ENCODE measurements at regions not wholly inside any gene's neighbourhood (a gene's known extent, or its start where the extent isn't known, plus 50 kb on each side); places are given as distances from the start of the nearest gene placed in this dataset.

DNA sequence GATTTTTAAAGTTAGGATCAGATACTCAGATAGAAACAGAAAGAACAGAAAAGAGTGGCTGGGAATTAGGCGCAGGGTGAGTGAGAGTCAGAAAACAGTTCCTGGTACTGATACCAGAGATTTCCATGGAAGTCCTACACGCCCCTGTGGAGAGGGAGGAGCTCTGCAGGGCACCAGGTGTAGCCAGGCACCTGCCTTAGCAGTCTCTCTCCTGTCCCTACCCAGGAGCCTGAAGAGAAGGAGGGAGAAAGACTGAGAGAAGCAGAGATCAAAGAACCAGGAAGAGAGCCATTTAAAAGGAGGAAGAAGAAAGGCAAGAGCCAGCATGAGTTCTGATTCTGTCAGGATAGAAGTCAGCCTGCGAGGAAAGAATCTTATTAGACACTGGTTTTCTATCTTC, 65.0 kb downstream of the CBLN1 start:
- no peak for DNase-seq

- DNase-seq = no peak
These were observed 68.0 kb downstream of the CBLN1 start for GRCh38 chr16:49213594-49213993.

GRCh38 chr16:49204191-49204590, 77.4 kb downstream of the CBLN1 start:
- DNase-seq = no peak

- no peak for DNase-seq
These were observed 78.3 kb downstream of the CBLN1 start for GRCh38 chr16:49203361-49203760.

- no peak for DNase-seq
These were observed 80.5 kb downstream of the CBLN1 start for GRCh38 chr16:49201118-49201517.

DNA sequence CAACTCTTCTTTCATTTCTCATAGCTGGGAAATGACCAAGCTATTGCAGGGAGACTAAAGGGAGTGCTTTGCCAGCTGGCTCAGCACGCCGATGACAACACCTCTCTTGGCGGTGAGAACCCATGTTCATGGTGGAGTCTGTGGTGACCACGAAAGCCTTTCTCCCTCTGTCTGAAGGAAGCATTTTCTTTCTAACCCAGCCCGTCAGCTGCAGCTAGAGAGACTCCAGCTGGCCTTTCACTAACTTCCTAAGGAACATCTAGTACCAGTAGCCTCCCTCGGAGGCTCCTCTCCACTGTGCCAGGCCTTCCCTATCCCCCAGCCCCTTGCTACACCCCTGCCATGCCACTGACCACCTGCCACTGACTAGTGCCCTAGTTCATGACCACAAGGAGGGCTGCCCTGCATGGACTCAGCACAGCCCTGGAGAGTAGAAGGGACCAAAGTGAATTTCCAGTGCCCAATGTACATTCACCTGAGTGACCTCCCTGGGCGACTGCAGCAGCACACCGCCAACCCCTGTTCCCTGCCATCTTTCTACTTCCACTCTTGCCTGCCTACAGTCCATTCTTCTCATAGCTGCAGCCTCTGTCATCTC, 81.3 kb downstream of the CBLN1 start:
- DNase-seq = no peak

GRCh38 chr16:49195237-49195548, 86.4 kb downstream of the CBLN1 start:
- no peak for DNase-seq

- DNase-seq = no peak
These were observed 87.0 kb downstream of the CBLN1 start for GRCh38 chr16:49194537-49195236.

DNA sequence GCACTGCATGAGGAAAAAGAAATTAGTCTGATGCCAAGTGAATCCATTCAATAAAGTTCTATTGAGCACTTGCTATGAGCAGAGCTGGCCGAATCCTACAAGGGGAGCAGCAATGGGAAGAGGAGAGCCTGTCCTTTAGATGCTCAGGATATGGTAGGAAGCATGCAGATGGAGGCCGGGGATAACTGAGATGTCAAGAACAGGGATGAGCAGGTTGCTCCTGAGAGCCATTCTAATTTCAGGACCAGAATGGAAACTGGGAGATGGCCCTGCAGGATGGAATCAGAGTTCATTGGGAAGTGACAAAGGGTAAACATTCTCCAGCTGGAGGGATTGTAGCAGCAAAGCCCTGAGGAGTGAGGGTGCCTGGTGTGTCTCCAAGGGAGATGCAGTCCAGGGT, 88.0 kb downstream of the CBLN1 start:
- no peak for DNase-seq

DNA sequence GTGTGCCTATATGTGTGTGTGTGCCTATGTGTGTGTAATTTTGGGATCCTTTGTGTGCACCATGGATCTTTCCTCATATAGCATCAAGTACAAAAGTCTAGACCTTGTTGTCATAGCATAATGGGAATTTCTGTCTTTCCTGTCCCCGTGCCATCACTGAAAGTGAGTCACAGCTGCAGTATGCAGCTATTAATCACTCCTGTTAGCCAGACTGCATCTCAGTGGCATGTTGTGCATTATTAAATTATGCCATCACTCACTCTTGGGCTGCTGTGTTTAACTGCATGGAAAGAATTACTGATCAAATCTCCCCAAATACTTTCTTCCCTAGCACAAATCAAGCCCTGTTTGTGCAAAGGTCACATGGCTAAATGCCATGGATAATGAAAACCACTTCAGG, 92.4 kb downstream of the CBLN1 start:
- no peak for DNase-seq

GRCh38 chr16:49183911-49184310, 97.7 kb downstream of the CBLN1 start:
- DNase-seq = no peak

DNA sequence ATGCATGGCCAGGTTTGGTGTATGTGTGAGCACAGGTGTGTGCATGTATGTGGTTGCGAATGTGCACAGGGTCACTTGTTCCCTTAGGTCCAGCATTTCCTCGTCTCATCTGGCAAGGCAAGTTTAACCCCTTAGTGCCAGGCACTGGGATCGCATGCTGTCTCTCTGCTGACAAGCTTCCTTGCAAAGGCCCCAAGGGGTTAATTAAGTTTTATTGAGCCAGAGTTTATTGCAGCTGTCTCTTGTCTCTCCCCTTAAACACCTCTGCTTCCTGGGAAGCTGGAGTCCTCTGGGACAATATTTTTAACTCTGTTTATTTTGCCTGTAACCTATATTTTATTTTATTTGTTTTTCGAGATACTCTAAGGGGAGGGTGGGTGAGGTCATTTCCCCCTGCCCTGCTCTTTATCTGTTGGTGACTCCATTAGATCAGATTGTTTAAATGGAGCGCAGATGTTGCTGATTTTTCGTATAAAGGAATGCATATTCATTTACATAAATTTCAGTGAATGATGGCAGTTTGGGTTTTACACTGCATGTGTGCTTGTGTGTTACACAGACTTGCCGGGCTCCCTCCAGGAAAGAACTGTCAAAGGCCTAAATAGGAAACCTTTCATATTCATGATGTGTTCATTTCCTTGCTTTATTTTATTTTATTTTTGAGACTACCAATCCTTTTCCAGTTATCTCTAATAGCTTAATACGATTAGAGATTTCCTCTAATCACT, 99.7 kb downstream of the CBLN1 start:
- DNase-seq = no peak

DNA sequence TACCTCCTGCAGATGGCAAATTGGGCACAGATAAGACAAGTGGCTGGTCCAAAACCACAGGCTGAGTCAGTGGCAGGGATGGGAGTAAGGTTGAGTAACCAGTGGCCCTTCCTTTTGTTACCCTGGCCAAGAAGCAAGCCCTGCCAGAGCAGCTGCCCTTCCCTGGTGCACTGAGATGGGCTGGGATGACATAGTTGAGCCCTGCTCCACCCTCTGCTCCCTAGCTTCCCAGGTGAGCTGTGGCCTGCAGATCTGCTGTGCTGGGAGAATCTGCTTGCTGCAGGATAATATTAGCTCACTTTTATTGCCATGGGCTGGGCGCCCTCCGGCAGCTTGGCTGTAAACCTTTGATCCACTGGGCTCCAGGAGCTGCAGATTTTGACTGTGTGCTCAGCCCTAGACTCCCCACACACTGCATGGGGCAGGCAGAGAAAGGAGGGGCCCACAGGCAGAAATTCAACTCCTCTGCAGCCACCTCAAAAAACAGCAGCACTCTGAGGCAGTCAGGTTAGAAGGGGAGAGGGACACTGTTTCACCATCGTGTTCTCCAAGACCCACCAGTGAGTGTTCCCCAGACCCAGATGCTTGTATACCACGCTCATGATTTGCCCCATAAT, 101.8 kb downstream of the CBLN1 start:
- no peak for DNase-seq

GRCh38 chr16:49168126-49168525, 113.5 kb downstream of the CBLN1 start:
- no peak for DNase-seq

DNA sequence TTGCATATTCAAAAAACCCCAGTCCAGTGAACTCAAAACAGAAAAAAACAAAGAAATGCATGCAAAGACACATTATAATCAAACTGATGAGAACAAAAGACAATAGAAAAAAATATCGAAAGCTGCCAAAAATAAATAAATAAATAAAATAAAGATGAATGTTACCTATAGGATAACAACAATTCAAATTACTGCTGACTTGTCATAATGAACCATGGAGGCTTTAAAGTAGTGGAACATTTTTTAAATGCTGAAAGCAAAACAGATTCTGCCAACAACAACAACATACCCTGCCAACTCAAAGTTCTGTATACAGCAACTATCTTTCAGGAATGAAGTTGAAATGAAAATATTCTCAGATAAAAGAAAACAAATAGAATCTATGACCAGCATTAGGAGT, 116.6 kb downstream of the CBLN1 start:
- DNase-seq = no peak

DNA sequence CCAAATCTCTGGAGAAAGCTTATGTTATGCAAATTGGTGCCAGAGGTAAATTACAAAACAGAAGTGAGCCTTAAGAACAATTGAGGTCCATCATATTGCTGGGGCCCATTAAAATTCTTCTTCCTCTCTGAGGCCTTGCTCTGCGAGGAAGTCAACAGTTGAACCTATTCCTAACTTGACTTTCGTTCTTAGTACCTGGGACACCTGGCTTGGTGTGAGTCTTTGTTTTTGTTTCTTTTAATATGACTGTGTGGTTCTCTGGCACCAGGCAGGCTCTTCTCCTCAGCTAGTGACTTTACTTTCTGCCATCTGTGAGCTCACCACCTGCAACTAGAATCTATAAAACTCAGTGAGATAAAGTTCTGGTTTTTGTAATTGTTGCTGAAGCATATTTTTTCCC, 120.4 kb downstream of the CBLN1 start:
- no peak for DNase-seq

DNA sequence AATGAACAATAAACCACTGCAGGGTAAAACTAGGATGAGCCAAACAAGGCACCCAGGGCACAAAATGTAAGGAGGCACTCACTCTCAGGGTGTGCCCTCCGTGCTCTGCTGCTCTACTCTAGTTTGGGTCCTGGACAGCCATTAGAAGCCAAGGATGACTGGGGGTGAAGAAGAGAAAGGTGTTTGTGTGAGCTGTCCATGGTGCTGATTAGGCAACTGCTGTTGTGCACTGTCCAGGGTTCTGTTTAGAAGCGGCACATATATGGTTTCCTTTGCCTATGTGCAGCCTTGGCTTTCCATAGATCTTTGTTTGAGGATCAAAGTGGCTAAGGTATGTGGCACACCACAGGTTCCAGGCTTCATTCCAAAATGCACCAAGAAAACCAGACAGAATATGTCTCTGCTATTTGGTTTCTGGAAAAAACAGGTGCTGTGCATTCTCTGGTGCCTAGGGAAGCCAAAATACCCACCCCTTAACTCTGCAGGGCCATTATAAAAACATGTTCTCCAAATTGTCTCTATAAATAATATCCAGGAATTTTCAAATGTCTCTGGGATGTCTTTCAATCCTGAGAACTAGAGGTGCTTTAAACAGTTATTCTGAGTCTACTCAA, 123.5 kb downstream of the CBLN1 start:
- DNase-seq = peak; percentile 4

DNA sequence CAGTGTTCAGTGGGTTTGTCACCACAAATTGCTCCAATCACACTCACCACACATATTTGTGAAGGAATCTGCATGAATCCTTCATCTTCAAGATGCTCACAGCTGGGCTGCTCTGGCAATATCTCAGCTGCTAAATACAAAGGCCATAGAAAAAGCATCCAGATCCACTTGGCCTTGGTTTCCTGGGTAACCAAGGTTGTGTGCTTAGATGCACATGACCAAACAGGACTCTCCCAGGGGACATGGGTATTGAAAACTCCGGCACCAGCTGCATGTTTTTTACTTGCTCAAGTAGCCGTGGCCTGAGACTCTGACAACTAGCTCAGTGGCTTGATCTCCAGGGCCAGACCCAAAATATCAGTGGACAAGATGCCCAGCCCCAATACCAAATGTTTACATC, 131.3 kb downstream of the CBLN1 start:
- no peak for DNase-seq

DNA sequence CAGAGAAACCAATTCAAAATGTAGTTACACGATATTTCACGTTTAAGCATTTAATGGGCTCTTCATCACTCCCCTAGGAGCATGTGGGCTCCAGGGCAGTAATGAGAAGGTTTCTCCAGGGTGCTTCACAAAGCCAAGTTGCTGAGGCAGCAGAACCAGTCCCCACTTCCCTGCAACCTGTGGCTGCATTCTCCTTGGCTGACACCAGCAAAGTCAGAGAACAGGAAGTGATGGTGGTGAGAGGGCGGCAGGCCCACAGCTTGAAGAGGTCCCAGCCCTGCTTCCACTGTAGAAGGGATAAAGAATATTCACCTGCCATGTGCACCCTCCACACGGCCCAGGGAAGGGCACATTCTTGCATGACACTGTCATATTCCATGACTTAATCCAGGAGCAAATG, 133.2 kb downstream of the CBLN1 start:
- DNase-seq = no peak

DNA sequence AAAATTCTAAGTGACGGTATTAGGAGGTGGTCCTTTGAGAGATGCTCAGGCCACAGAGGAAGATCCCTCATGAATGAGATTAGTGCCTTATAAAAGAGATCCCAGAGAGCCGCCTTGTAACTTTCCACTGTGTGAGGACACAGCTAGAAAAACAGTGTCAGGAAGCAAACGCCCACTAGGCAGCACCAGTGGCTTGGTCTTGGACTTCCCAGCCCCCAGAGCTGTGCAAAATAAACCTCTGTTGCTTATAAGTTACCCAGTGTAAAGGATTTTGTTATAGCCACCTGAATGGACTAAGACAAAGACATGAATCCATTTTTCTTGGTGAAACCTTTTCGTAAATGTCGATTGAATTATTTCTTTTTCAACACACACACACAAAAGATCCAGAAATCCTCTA, 141.0 kb downstream of the CBLN1 start:
- no peak for DNase-seq

DNA sequence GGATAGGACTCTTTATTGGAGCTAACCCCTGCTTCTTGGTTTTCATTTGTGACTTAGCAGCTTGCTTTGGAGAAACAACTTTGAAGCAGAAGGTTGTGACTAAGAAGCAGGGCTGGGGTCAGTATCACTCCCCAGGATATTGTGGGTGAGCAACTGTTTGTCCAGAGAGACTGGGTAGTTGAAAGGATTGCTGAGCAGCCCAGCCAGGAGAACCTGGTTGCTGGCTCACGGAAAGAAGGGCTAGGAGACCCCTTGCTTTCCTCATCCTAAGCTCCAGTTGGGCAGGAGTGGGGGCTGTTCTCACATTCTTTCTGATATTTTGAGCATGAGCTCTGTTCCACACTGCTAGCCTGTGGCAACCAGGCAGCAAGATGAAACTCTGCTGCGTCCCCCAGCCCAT, 151.2 kb downstream of the CBLN1 start:
- DNase-seq = no peak

DNA sequence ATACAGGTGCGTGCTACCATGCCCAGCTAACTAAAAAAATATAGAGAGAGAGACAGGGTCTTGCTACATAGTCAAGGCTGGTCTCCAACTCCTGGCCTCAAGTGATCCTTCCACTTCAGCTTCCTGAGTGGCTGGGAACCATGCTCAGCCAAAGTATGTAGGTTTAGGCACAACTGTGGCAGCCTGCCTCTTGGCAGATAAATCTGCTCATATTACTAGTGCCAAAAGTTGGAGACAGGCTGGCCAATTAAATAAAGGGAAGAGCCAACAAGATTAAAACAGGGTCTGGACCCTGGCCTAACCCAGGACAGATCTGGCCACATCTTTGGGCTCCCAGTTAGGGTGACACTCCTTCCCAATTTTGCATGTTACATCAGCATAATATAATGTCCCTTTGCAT, 151.7 kb downstream of the CBLN1 start:
- no peak for DNase-seq

DNA sequence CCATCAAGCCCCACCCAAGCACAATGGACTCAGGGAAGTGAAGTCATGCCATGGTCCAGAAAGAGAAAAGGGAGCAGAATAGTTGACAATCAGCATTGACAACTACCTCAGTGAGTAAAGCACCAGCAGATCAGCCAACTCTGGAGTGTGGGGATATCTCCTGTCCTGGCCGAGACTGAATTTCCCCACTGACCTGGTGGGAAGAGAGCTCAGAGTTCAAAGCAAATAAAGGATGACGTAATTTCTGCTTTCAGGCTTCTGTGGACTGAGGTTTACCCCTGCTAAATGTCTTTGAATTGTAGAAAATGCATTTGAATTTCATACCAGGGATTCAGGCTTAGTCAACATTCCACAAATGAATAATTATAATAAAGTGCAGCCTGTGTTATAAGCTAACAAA, 152.9 kb downstream of the CBLN1 start:
- no peak for DNase-seq

- no peak for DNase-seq
These were observed 154.5 kb downstream of the CBLN1 start for GRCh38 chr16:49127103-49127502.

Data from suppressor macrophage treated with lipopolysaccharide for 4 hours (primary cell).